ENCODE measurements at regions not wholly inside any gene's neighbourhood (a gene's known extent, or its start where the extent isn't known, plus 50 kb on each side); places are given as distances from the start of the nearest gene placed in this dataset.

DNA sequence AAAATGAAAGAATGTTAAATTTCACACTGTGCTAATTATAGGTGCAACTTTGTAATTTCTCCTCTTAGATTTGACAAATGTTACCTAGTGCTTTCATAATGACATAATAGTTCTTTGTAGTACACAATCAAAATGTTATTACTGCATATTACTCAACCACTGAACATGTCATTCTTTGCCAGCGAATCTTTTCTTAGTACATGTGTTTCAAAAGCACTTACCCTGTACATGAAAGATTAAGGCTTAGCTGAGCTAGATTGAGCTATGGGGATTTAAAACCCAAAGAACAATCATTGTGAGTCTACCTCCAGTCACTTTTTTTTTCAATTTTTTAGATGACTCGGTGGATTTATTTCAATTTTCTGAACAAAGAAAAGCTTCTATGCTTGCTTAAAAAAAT, 123.5 kb upstream of the FERD3L start:
- Histone ChIP-seq H3K36me3 (no peaks in the 10 kb centered on the region), H3K27me3 (no peaks in the 10 kb centered on the region), H3K27ac (no peak overlapping the region), H3K4me3 (no peak overlapping the region), H3K9me3 (peaks cover 0 to 17% (median 6%) of the 10 kb centered on the region in 4 donors), H3K4me1 (no peaks in the 10 kb centered on the region)
- no peak for DNase-seq
- 70 to 84% (median 82%) methylated on average over 2 of the region's 2 CpGs for WGBS, 5 donors
- intact Hi-C loops (cut with DNase I; ENCODE audit: low total_unique reads) = no loop called here
- TF ChIP-seq POLR2A (IDR thresholded peaks at IDR 0.05) = no peak
- TF ChIP-seq, protein P1, sequence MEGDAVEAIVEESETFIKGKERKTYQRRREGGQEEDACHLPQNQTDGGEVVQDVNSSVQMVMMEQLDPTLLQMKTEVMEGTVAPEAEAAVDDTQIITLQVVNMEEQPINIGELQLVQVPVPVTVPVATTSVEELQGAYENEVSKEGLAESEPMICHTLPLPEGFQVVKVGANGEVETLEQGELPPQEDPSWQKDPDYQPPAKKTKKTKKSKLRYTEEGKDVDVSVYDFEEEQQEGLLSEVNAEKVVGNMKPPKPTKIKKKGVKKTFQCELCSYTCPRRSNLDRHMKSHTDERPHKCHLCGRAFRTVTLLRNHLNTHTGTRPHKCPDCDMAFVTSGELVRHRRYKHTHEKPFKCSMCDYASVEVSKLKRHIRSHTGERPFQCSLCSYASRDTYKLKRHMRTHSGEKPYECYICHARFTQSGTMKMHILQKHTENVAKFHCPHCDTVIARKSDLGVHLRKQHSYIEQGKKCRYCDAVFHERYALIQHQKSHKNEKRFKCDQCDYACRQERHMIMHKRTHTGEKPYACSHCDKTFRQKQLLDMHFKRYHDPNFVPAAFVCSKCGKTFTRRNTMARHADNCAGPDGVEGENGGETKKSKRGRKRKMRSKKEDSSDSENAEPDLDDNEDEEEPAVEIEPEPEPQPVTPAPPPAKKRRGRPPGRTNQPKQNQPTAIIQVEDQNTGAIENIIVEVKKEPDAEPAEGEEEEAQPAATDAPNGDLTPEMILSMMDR (IDR thresholded peaks at IDR 0.05) = no peak
- no peak for TF ChIP-seq POLR2AphosphoS5 (IDR thresholded peaks at IDR 0.05)
- no peak for TF ChIP-seq EP300 (IDR thresholded peaks at IDR 0.05)

DNA sequence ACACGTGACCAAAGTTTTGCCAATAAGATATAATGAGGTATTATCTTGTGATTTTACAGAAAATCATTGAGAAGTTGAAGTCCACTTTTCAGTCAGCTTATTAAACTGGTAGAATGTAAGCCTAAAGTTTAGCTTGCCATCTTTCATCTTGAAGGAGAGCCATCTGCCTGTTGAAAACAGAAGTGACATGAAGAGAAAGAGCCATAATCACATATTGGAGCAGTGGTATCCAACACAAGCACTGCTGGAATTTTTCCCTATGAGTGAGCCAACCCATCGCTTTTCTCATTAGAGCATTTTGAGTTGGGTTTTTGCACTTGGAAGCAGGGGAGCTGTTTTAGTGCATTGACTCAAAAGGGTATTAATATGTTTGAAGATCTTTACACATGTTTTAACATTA, 117.6 kb upstream of the FERD3L start:
- intact Hi-C loops (cut with DNase I; ENCODE audit: low total_unique reads) = no loop called here
- 66 to 84% (median 71%) methylated on average over 2 of the region's 2 CpGs for WGBS, 5 donors
- DNase-seq = no peak
- H3K4me3 ChIP-seq = no peak overlapping the region
- no peaks in the 10 kb centered on the region for H3K27me3 ChIP-seq
- H3K4me1 ChIP-seq = no peaks in the 10 kb centered on the region
- no peak overlapping the region for H3K27ac ChIP-seq
- no peaks in the 10 kb centered on the region for H3K9me3 ChIP-seq
- H3K36me3 ChIP-seq = no peaks in the 10 kb centered on the region
- TF ChIP-seq POLR2AphosphoS5 (IDR thresholded peaks at IDR 0.05) (no peak), POLR2A (IDR thresholded peaks at IDR 0.05) (no peak), EP300 (IDR thresholded peaks at IDR 0.05) (no peak)
- TF ChIP-seq, protein P1 (IDR thresholded peaks at IDR 0.05) = no peak

DNA sequence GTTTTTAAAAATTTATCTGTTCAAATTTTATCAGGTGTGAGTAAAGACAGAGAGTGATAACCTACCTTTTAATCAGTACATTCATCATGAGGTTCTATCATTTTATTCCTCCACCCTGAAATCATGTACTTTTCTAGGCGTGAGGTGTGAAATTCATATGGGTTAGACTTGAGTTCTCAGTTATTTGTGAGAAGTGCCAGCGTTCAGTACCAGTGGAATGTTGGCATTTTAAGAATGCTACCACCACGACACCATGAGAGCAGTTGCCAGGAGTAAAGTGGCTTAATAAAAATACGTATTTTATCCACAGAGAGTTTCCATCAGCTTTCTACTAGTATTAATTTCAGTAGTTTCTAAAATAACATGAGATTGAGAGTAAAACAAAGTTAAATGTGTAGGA, 104.1 kb upstream of the FERD3L start:
- no peaks in the 10 kb centered on the region for H3K36me3 ChIP-seq
- TF ChIP-seq, protein P1 (IDR thresholded peaks at IDR 0.05) = no peak
- TF ChIP-seq POLR2A (IDR thresholded peaks at IDR 0.05) (no peak), POLR2AphosphoS5 (IDR thresholded peaks at IDR 0.05) (no peak), EP300 (IDR thresholded peaks at IDR 0.05) (no peak)
- H3K4me1 ChIP-seq = no peaks in the 10 kb centered on the region
- no peak overlapping the region for H3K27ac ChIP-seq
- 67 to 76% (median 68%) methylated on average over 4 of the region's 4 CpGs for WGBS, 5 donors
- H3K27me3 ChIP-seq = no peaks in the 10 kb centered on the region
- H3K4me3 ChIP-seq = no peak overlapping the region
- peaks cover 0 to 8% (median 2%) of the 10 kb centered on the region in 4 donors for H3K9me3 ChIP-seq
- DNase-seq = no peak
- intact Hi-C loops (cut with DNase I; ENCODE audit: low total_unique reads) = no loop called here

DNA sequence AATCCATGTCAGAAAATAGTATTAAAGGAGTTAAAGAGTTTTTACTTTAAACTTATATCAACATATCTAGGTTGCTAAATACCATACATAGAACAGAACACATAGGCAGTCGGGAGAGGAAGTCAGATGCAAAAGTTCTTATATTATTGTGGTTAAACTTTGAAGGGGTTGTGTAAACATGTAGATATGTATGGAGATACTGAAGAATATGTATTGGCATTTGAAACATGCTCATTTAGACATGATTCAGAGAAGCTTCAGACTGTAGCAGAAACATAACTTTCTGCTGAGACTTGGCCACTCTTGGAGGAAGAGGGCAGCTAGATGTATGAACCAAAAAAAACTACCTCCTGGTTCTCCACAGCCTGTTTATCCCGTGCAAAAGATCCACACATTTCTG, 103.5 kb upstream of the FERD3L start:
- TF ChIP-seq POLR2AphosphoS5 (IDR thresholded peaks at IDR 0.05) (no peak), EP300 (IDR thresholded peaks at IDR 0.05) (no peak), POLR2A (IDR thresholded peaks at IDR 0.05) (no peak)
- TF ChIP-seq, protein P1 (IDR thresholded peaks at IDR 0.05) = no peak
- no peaks in the 10 kb centered on the region for H3K27me3 ChIP-seq
- H3K9me3 ChIP-seq = peaks cover 0 to 8% (median 2%) of the 10 kb centered on the region in 4 donors

More for the DNA sequence above, 103.5 kb upstream of the FERD3L start:
- 33 to 47% (median 39%) methylated on average over 2 of the region's 2 CpGs for WGBS, 5 donors
- Histone ChIP-seq H3K27ac (no peak overlapping the region), H3K4me3 (no peak overlapping the region), H3K36me3 (no peaks in the 10 kb centered on the region), H3K4me1 (no peaks in the 10 kb centered on the region)
- intact Hi-C loops (cut with DNase I; ENCODE audit: low total_unique reads) = no loop called here
- DNase-seq = no peak
